GM23338 (cell line): ENCODE measurements at regions not wholly inside any gene's neighbourhood (a gene's known extent, or its start where the extent isn't known, plus 50 kb on each side); places are given as distances from the start of the nearest gene placed in this dataset.

Source experiments
- EZH2 ChIP-seq: fragments of 200-600 bp; sonication (generic); IDR thresholded peaks from one replicate; pipeline ENCODE4 v1.8.0; 2017; ENCODE audit warnings: antibody characterized with exemption, mild to moderate bottlenecking, low read depth; ENCODE audit not compliant: unreplicated experiment
- JUNB ChIP-seq: IDR thresholded peaks from one replicate; pipeline ENCODE4 v1.6.1; 2016; ENCODE audit warnings: antibody characterized with exemption; ENCODE audit not compliant: unreplicated experiment
- TF ChIP-seq, protein P1 (sequence below), 2 experiments: fragments of 200-600 bp in 1 of 2; sonication (generic) in 1 of 2; conservative IDR thresholded peaks; 2 replicates each; pipeline versions ENCODE4 v1.5.1 to v1.6.1; 2016 to 2017; ENCODE audit warnings: antibody characterized with exemption in 2 of 2, low read depth in 2 of 2, mild to moderate bottlenecking in 2 of 2, moderate library complexity in 1 of 2

DNA sequence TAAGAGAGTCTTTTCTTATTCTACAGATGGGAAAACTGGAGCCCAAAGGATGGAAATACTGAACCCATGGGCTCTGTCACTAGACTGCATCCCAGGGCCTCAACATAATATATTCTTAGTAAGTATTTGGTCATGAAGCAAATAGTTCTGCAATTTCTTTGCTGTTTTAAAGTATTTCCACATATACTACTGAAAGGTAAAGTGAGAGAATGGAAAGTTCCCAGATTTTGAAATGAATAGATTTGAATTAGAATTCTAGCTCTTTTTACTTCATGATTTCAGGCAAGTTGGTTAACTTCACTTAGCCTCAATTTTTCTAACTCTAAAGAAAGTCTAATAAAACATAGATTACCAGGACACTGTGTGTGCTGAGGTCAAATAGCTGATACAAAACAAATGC lies 95.6 kb upstream of the FGGY start:
- TF ChIP-seq, protein P1, sequence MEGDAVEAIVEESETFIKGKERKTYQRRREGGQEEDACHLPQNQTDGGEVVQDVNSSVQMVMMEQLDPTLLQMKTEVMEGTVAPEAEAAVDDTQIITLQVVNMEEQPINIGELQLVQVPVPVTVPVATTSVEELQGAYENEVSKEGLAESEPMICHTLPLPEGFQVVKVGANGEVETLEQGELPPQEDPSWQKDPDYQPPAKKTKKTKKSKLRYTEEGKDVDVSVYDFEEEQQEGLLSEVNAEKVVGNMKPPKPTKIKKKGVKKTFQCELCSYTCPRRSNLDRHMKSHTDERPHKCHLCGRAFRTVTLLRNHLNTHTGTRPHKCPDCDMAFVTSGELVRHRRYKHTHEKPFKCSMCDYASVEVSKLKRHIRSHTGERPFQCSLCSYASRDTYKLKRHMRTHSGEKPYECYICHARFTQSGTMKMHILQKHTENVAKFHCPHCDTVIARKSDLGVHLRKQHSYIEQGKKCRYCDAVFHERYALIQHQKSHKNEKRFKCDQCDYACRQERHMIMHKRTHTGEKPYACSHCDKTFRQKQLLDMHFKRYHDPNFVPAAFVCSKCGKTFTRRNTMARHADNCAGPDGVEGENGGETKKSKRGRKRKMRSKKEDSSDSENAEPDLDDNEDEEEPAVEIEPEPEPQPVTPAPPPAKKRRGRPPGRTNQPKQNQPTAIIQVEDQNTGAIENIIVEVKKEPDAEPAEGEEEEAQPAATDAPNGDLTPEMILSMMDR (conservative IDR thresholded peaks at IDR 0.05; ENCODE audit: low read depth in 2 of 2): no peak
- TF ChIP-seq JUNB (no peak), EZH2 (no peak)
